ENCODE measurements at regions not wholly inside any gene's neighbourhood (a gene's known extent, or its start where the extent isn't known, plus 50 kb on each side); places are given as distances from the start of the nearest gene placed in this dataset.

DNA sequence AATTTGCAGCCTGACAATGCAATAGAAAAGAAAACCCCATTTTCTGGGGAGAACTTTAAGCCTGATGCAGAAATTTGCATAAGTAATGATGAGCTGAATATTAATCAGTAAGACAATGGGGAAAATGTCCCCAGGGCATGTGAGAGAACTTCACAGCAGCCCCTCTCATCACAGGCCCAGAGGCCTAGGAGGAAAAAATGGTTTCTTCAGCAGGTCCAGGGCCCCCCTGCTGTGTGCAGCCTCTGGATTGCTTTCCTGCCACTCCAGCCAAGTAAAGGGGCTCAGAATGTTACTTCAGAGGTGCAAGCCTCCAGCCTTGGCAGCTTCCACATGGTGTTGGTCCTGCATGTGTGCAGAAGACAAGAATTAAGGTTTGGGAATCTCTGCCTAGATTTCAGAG, 900.3 kb upstream of the ROBO1 start:
- TF ChIP-seq POLR2AphosphoS5 (IDR thresholded peaks at IDR 0.05; ENCODE audit: low read depth, low read length) (no peak), POLR2A (IDR thresholded peaks at IDR 0.05; ENCODE audit: low read depth, low read length) (no peak)
